Trophoblast cell (in vitro differentiated cells and primary cell): ENCODE measurements at regions not wholly inside any gene's neighbourhood (a gene's known extent, or its start where the extent isn't known, plus 50 kb on each side); places are given as distances from the start of the nearest gene placed in this dataset.
"Not testable (repeated sequence)": the region's sequence is repeated elsewhere in the genome, so short reads cannot be mapped to it uniquely, and the experiment has no call there.

Experiments
- DNase-seq, 2 donors: peaks; one replicate each; pipeline ENCODE4 v3.0.0-alpha.2; 2016
- H2AFZ ChIP-seq: 2 replicates; pipeline ENCODE4 v1.6.1; 2013; ENCODE audit warnings: low read length, moderate library complexity, mild to moderate bottlenecking; ENCODE audit not compliant: insufficient read depth, poor library complexity
- H2AK5ac ChIP-seq: 2 replicates; pipeline ENCODE4 v1.6.1; 2013; ENCODE audit warnings: mild to moderate bottlenecking, low read length
- H2BK120ac ChIP-seq: 2 replicates; pipeline ENCODE4 v1.6.1; 2013; ENCODE audit warnings: low read length, mild to moderate bottlenecking, moderate library complexity; ENCODE audit not compliant: insufficient read depth, poor library complexity
- H2BK12ac ChIP-seq: 2 replicates; pipeline ENCODE4 v1.6.1; 2013; ENCODE audit warnings: mild to moderate bottlenecking, low read length, moderate library complexity
- H2BK5ac ChIP-seq: 2 replicates; pipeline ENCODE4 v1.6.1; 2013; ENCODE audit warnings: low read length, low read depth, moderate library complexity, mild to moderate bottlenecking; ENCODE audit not compliant: poor library complexity
- H3K14ac ChIP-seq: 2 replicates; pipeline ENCODE4 v1.6.1; 2013; ENCODE audit warnings: mild to moderate bottlenecking, low read length
- H3K18ac ChIP-seq: 2 replicates; pipeline ENCODE4 v1.6.1; 2013; ENCODE audit warnings: mild to moderate bottlenecking, low read length
- H3K23ac ChIP-seq: 2 replicates; pipeline ENCODE4 v1.6.1; 2013; ENCODE audit warnings: low read length
- H3K27ac ChIP-seq: 2 replicates; pipeline ENCODE4 v1.5.1; 2013; ENCODE audit warnings: low read depth, mild to moderate bottlenecking, inconsistent platforms, low read length, moderate library complexity
- H3K27me3 ChIP-seq: 2 replicates; pipeline ENCODE4 v1.6.1; 2013; ENCODE audit warnings: inconsistent platforms, mild to moderate bottlenecking, low read length, moderate library complexity; ENCODE audit not compliant: insufficient read depth
- H3K36me3 ChIP-seq, 2 experiments: 1 replicate in 1 of 2; 2 replicates in 1 of 2; pipeline ENCODE4 v1.6.1; 2013; ENCODE audit warnings: low read length in 2 of 2, mild to moderate bottlenecking in 2 of 2, moderate library complexity in 1 of 2; ENCODE audit not compliant: insufficient read depth in 2 of 2, control insufficient read depth in 1 of 2
- H3K4ac ChIP-seq: 2 replicates; pipeline ENCODE4 v1.6.1; 2013; ENCODE audit warnings: low read depth, mild to moderate bottlenecking, low read length, moderate library complexity
- H3K4me1 ChIP-seq, 2 experiments: 1 replicate in 1 of 2; 2 replicates in 1 of 2; pipeline ENCODE4 v1.6.1; 2013; ENCODE audit warnings: low read length in 2 of 2, mild to moderate bottlenecking in 2 of 2, moderate library complexity in 1 of 2; ENCODE audit not compliant: insufficient read depth in 2 of 2, control insufficient read depth in 1 of 2
- H3K4me2 ChIP-seq: 2 replicates; pipeline ENCODE4 v1.6.1; 2013; ENCODE audit warnings: inconsistent platforms, mild to moderate bottlenecking, low read length, moderate library complexity
- H3K4me3 ChIP-seq: 2 replicates; pipeline ENCODE4 v1.5.1; 2013; ENCODE audit warnings: mild to moderate bottlenecking, low read depth, low read length, inconsistent platforms
- H3K79me1 ChIP-seq: one replicate; pipeline ENCODE4 v1.6.1; 2013; ENCODE audit warnings: low read length
- H3K79me2 ChIP-seq: 2 replicates; pipeline ENCODE4 v1.6.1; 2013; ENCODE audit warnings: low read length, mild to moderate bottlenecking; ENCODE audit not compliant: control insufficient read depth, insufficient read depth, poor library complexity
- H3K9ac ChIP-seq: 2 replicates; pipeline ENCODE4 v1.6.1; 2013; ENCODE audit warnings: mild to moderate bottlenecking, low read length
- H3K9me3 ChIP-seq: 2 replicates; pipeline ENCODE4 v1.6.1; 2013; ENCODE audit warnings: low read depth, mild to moderate bottlenecking, control low read depth, inconsistent platforms, low read length; ENCODE audit not compliant: insufficient read depth
- H4K12ac ChIP-seq: 2 replicates; pipeline ENCODE4 v1.6.1; 2013; ENCODE audit warnings: low read depth, mild to moderate bottlenecking, low read length, moderate library complexity
- H4K8ac ChIP-seq: 2 replicates; pipeline ENCODE4 v1.6.1; 2013; ENCODE audit warnings: low read depth, mild to moderate bottlenecking, low read length, moderate library complexity
- H4K91ac ChIP-seq: one replicate; pipeline ENCODE4 v1.6.1; 2013; ENCODE audit warnings: low read depth, mild to moderate bottlenecking, low read length, moderate library complexity
- WGBS: extraction: QIAGEN DNeasy Blood & Tissue Kit; methylation state at CpG from one replicate; pipeline ENCODE4 v1.1.7; 2013; ENCODE audit warnings: missing lambda C conversion rate; ENCODE audit not compliant: insufficient read length, insufficient coverage; ENCODE audit errors: extremely low coverage; 5-methylcytosine and 5-hydroxymethylcytosine counted together

DNA sequence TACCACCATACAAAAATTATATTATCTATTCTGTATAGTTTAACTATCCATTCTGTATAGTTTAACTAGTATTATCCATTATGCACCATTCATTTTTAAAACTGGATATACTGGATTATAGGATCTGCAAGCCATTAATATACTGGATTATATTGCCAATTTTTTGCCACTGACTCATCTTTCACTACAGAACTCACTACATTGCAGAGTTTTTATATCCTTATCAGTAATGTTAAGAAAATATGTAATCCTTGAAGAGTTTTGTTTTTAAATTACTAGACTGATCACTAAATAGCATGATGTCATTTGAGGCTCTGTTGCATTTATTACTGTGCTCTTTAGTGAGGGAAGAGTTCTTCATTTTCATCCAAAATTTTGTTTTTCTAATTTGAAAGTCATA lies 109.8 kb upstream of the SNX2 start:
- no peak overlapping the region for H3K9ac ChIP-seq
- H3K79me2 ChIP-seq: no peaks in the 10 kb centered on the region
- H3K18ac ChIP-seq: no peak overlapping the region
- H4K12ac ChIP-seq: no peak overlapping the region
- no peaks in the 10 kb centered on the region for H3K36me3 ChIP-seq
- no peaks in the 10 kb centered on the region for H3K4me1 ChIP-seq
- no peak overlapping the region for H2AFZ ChIP-seq
- no peaks in the 10 kb centered on the region for H3K79me1 ChIP-seq
- no peak overlapping the region for H3K4me2 ChIP-seq
- no peak for DNase-seq
- H3K14ac ChIP-seq: no peak overlapping the region
- H3K27me3 ChIP-seq: no peaks in the 10 kb centered on the region
- H3K4me3 ChIP-seq: no peak overlapping the region
- H2BK5ac ChIP-seq: no peak overlapping the region
- H3K9me3 ChIP-seq: no peaks in the 10 kb centered on the region
- no peak overlapping the region for H3K27ac ChIP-seq
- H3K4ac ChIP-seq: no peak overlapping the region
- H3K23ac ChIP-seq: no peak overlapping the region
- no peak overlapping the region for H4K91ac ChIP-seq
- no peak overlapping the region for H2BK12ac ChIP-seq
- no peak overlapping the region for H2BK120ac ChIP-seq
- H4K8ac ChIP-seq: no peak overlapping the region
- H2AK5ac ChIP-seq: no peak overlapping the region

DNA sequence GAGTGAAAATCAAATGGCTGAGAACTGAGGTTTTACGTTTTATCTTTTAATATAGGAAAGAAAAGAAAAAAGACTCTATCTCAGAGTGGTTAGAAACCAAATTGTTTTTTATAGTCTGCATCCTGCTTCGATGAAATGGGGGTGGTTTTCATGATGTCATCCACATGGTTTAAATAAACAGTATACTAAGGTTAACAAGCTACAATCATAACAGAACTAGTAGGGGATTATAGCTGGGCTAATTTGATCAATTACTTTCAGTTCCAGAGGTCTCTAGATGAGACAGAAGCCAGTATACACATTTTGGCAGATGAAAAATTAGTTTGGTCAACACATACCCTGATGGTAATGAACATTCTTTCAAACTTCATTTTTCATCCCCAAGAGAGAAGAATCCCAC lies 106.3 kb upstream of the SNX2 start:
- Histone ChIP-seq H3K79me2 (no peaks in the 10 kb centered on the region), H3K27me3 (no peaks in the 10 kb centered on the region), H3K23ac (no peak overlapping the region), H3K9me3 (no peaks in the 10 kb centered on the region), H3K36me3 (no peaks in the 10 kb centered on the region), H3K27ac (no peak overlapping the region), H3K14ac (no peak overlapping the region), H3K9ac (no peak overlapping the region), H2BK12ac (no peak overlapping the region), H3K4ac (no peak overlapping the region), H4K8ac (no peak overlapping the region), H3K4me2 (no peak overlapping the region), H2BK5ac (no peak overlapping the region), H3K79me1 (no peaks in the 10 kb centered on the region), H3K4me1 (no peaks in the 10 kb centered on the region), H3K4me3 (no peak overlapping the region), H4K12ac (no peak overlapping the region), H3K18ac (no peak overlapping the region), H2AK5ac (no peak overlapping the region), H4K91ac (no peak overlapping the region), H2BK120ac (no peak overlapping the region), H2AFZ (no peak overlapping the region)
- DNase-seq: no peak
- WGBS: no CpG with 5 or more reads among the region's 2 CpGs

DNA sequence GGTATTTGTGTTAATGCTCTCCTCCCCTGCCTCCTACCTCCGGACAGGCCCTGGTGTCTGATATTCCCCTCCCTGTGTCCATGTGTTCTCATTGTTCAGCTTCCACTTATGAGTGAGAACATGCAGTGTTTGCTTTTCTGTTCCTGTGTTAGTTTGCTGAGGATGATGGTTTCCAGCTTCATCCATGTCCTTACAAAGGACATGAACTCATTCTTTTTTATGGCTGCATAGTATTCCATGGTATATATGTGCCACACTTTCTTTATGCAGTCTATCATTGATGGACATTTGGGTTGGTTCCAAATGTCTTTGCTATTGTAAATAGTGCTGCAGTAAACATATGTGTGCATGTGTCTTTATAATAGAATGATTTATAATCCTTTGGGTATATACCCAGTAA lies 105.2 kb upstream of the SNX2 start:
- H3K9ac ChIP-seq: not testable (repeated sequence)

DNA sequence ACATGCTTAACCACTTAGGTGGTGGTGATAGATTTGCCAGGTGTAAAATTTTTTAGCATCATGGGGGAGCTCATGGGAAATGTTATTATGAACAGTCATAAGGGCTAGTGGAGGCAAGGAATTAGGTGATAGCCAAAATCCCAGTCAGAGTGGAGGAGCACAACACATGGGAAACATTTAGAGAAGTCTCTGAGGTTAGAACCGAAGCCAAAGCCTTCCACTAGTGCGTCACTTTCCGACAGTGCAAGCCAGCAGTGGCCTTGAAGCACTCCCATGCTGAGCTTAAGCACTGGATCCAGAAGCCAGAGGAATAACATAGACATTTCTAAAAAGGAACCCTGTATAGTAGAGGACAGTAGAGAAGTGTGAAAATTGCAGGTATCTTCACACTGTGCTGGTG lies 101.5 kb upstream of the SNX2 start:
- whole genome bisulfite sequencing: no CpG with 5 or more reads among the region's 3 CpGs
- no peaks in the 10 kb centered on the region for H3K4me1 ChIP-seq
- no peak overlapping the region for H4K8ac ChIP-seq
- H4K12ac ChIP-seq: no peak overlapping the region
- no peak overlapping the region for H3K9ac ChIP-seq
- no peak overlapping the region for H2AK5ac ChIP-seq
- DNase-seq: no peak
- no peak overlapping the region for H3K27ac ChIP-seq
- H3K36me3 ChIP-seq: no peaks in the 10 kb centered on the region
- H3K79me2 ChIP-seq: no peaks in the 10 kb centered on the region
- H2BK5ac ChIP-seq: no peak overlapping the region
- no peak overlapping the region for H3K18ac ChIP-seq
- no peak overlapping the region for H2BK120ac ChIP-seq
- H3K14ac ChIP-seq: no peak overlapping the region
- H3K4me3 ChIP-seq: no peak overlapping the region
- H3K79me1 ChIP-seq: no peaks in the 10 kb centered on the region
- no peak overlapping the region for H2AFZ ChIP-seq
- no peak overlapping the region for H4K91ac ChIP-seq
- H3K23ac ChIP-seq: no peak overlapping the region
- no peak overlapping the region for H3K4me2 ChIP-seq
- H3K4ac ChIP-seq: no peak overlapping the region
- H3K9me3 ChIP-seq: no peaks in the 10 kb centered on the region
- no peaks in the 10 kb centered on the region for H3K27me3 ChIP-seq
- H2BK12ac ChIP-seq: no peak overlapping the region

More for the DNA sequence above, 105.2 kb upstream of the SNX2 start:
- H3K18ac ChIP-seq, H3K9me3 ChIP-seq, H3K23ac ChIP-seq, H4K12ac ChIP-seq, H2BK12ac ChIP-seq, H4K91ac ChIP-seq, H3K4me3 ChIP-seq, H4K8ac ChIP-seq, H3K79me1 ChIP-seq, H3K36me3 ChIP-seq, H3K4me1 ChIP-seq, H3K27ac ChIP-seq, H2BK5ac ChIP-seq, H2BK120ac ChIP-seq, H3K79me2 ChIP-seq, H3K4me2 ChIP-seq, H2AK5ac ChIP-seq, DNase-seq, H3K14ac ChIP-seq, H2AFZ ChIP-seq, H3K4ac ChIP-seq, H3K27me3 ChIP-seq: not testable (repeated sequence)
- no CpG with 5 or more reads among the region's 1 CpG for WGBS

DNA sequence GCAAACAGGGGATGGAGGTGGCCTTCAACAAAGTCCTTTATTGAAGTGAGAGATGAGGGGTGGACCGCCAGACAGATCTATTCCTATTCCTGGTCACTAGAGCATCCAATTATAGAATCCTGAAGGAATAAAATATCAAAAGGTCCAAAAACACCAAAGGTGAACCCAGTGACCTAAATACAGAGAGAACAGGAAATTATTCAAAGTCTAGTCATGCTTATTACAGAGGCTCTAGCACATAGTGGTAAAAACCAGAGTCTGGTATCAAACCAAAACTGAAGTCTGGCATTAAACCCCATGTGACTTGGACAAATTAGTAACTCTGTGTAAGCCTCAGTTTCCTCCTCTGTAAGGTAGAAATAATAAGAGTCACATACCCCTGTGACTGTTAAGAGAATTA lies 100.5 kb upstream of the SNX2 start:
- H3K9ac ChIP-seq: no peak overlapping the region
- DNase-seq: no peak
- H2AFZ ChIP-seq: no peak overlapping the region
- no peak overlapping the region for H2BK120ac ChIP-seq
- no peak overlapping the region for H2BK12ac ChIP-seq
- H3K4me1 ChIP-seq: no peaks in the 10 kb centered on the region
- H2BK5ac ChIP-seq: no peak overlapping the region
- no peaks in the 10 kb centered on the region for H3K36me3 ChIP-seq
- H4K8ac ChIP-seq: no peak overlapping the region
- WGBS: no CpG with 5 or more reads among the region's 1 CpG
- no peak overlapping the region for H2AK5ac ChIP-seq
- H4K91ac ChIP-seq: no peak overlapping the region
- H3K27me3 ChIP-seq: no peaks in the 10 kb centered on the region
- no peak overlapping the region for H3K14ac ChIP-seq
- H3K4me3 ChIP-seq: no peak overlapping the region
- H3K27ac ChIP-seq: no peak overlapping the region
- no peaks in the 10 kb centered on the region for H3K79me2 ChIP-seq
- H3K23ac ChIP-seq: no peak overlapping the region
- H4K12ac ChIP-seq: no peak overlapping the region
- no peaks in the 10 kb centered on the region for H3K79me1 ChIP-seq
- H3K9me3 ChIP-seq: no peaks in the 10 kb centered on the region
- H3K4ac ChIP-seq: no peak overlapping the region
- no peak overlapping the region for H3K4me2 ChIP-seq
- no peak overlapping the region for H3K18ac ChIP-seq
